Ramos (cell line): ENCODE measurements at regions not wholly inside any gene's neighbourhood (a gene's known extent, or its start where the extent isn't known, plus 50 kb on each side); places are given as distances from the start of the nearest gene placed in this dataset.

Experiments used
- in situ Hi-C: fragments of 300-500 bp; cut with MboI; formaldehyde crosslinking; loops from one replicate; pipeline ENCODE4 v1.14.3; 2022; ENCODE audit warnings: low sequenced_read_pairs; ENCODE audit not compliant: unreplicated experiment

GRCh38 chr5:135236228-135236907, 162.7 kb downstream of the MACROH2A1 start:
- in situ Hi-C loops, result no loop called here

DNA sequence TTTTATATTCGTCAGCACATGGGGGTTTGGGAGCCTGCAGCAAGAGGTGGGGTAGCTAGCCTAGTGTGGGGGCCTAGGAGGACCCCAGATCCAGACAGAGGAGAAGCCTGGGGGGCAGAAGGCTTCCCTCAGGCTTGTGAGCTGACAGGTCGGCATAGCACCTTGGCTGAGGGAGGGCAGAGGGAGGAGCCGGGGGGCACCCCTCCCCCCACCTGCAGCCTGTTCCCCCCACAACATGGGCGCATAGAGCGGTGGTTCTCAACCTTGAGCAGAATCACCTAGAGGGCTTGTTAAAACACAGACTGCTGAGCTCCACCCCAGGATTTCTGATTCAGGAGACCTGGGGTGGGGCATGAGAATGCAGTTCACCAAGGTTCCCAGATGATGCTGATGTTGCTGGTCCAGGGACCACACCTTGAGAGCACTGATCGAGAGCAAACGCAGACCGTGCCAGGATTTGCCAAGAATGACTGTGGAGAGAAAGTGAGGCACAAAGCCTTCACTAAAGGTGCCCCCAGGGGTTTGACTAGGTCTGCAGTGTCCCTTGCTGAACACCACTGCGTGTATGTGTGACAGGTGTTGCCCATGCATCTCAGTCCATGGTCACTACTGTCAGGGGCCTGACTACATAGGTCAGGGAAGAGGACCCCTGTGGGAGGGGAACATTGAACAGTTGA, 163.3 kb downstream of the MACROH2A1 start:
- in situ Hi-C loops, result no loop called here

DNA sequence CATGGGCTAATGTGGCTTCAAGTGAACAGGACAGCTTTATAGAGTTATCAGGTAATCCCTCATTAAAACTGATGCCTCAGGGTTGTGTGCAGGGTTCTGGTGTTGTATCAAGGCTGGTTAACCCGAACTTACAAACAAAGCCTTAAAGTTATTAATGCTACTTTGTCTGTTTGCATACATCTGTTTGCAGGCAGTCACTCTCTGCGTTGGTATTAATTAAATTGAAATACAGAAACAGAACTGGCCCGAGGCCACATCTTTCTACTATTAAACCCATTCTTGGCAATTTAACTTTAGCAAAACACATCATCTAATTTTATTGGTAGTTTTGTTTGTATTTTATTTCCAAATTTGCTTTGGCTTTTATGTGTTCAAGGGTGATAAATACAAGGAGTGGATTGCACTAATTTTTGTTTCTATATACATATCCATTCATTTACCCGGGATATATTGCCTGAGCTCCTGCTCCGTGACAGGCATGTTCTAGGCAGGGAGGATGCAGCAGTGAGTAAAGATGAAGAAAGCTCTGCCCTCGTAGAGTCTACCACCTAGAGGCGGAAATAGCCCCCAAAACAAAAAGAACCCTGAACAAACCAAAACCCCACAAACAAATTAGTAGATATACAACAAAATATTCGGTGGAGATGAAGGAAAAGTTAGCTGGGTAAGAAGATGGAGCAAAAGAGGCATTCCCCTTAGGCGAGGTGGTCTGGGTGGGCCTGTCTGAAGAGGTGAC, 164.2 kb downstream of the MACROH2A1 start:
- in situ Hi-C loops, result no loop called here

GRCh38 chr5:135234242-135234641, 164.8 kb downstream of the MACROH2A1 start:
- in situ Hi-C loops, result no loop called here

DNA sequence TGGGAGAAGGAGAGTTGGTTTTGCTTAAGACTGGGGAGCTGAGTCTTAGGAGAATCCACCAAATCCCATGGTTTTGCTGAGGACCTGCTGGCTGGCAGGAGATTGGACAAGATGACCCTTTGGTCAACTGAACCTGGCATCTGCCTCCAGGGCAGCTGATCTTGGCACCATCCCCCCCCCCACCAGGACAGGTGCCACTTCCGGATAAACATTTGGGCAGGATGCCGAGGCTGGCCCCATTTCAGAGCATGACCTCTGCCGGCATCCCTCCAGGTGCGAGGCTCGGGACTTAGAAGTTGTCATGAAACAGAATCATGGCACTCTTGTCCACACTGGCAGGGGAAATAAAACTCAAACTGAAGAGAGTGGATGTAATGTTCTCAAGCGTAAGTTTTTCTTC, 165.6 kb downstream of the MACROH2A1 start:
- in situ Hi-C loops, result no loop called here

DNA sequence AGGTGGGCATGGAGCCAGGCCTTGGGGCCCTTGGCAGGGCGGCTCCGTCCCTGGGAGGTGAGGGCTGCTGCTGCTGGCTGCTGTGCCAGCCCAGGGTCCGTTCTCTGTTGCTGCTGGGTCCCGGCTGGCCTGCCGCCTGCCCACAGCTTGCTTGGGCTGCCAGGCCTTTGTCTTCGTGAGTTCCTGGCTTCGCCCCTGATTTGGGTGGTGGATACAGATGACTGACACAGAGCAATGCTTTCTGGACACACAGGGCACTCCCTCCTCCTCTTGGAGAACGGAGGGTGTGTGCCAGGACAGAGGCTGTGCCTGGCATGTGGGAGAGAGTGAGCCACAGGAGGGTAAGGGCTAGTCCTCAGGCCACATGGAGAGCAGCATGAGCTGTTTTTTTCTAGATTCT, 166.1 kb downstream of the MACROH2A1 start:
- in situ Hi-C loops, result no loop called here

GRCh38 chr5:135231289-135231688, 167.7 kb downstream of the MACROH2A1 start:
- in situ Hi-C loops, result no loop called here

- in situ Hi-C loops, result no loop called here
Observed at GRCh38 chr5:135230251-135230925, 168.6 kb downstream of the MACROH2A1 start.

DNA sequence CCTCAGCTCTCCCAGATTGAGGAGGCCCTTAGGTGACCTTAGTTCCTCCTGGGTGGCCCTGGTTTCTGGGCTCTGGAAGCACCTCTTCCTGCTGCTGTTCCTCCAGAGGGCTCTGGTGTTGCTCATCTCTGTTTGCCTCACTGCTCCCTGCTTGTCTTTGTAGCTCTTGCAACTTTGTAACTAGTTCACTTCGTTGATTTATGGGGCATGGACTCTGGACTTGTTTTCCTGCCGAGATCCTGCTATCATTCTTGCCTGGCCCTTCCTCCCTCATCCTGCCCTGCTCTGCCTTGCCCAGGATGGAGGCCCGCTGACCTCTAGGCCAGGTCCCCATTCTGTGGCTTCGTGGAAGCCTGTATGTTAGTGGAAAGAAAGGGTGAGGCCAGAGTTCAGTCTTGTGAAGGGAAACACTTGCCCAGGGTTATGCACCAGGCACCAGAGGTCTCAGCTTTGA, 169.3 kb downstream of the MACROH2A1 start:
- in situ Hi-C loops, result no loop called here

DNA sequence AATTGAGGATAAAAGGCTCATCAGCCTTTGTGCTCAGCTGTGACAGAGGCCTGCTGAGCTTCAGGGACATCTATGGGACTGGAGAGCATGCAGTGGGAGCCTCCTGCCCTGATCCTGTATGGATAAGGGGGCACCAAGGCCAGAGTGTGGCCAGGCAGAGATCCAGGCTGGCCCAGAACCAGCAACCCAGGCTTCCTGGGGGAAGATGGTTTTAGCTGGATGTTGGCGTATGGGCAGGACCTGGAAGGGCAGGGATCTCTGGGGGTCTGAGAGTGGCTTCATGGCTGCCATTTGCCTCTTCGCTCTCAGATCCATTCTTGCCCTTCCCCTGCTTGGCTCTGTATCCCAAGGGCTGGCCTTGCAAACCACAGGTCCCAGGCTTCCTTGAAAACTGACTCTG, 169.9 kb downstream of the MACROH2A1 start:
- in situ Hi-C loops, result no loop called here

- in situ Hi-C loops, result no loop called here
Observed at GRCh38 chr5:135228222-135228621, 170.8 kb downstream of the MACROH2A1 start.

- in situ Hi-C loops, result no loop called here
Observed at GRCh38 chr5:135227064-135228022, 171.7 kb downstream of the MACROH2A1 start.

DNA sequence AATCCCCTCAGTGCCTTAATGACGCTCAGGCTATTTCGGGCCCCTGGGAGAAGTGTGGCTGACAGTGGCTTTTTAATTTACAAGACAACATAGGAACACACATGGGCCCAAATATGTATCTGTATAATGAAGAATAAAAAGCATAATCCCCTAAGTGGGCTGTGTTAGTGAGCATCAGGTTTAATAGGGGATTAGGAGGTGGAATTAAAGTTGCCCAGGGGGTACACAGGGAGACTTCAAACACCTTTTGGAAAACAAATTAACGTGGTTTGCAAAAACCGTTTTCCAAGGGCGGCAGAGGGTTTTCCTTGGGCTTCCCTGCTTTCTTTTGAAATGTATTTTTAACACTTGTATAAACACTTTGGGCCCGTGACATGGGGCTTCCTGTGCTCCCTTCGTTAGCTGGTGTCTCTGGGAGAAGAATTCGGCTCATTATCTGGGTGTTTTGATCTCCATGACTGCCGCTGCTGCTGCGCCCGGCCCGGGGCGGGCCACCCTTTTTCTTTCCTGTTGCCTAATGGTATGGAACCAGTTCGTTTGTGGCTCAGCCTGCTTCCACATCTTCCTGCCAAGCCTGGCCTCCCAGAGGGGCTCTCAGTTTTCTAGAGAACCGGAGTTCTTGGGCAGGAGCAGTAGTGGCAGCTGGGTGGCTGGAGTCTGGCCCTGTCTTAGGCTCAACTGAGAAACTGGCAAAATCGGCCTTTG, 173.0 kb downstream of the MACROH2A1 start:
- in situ Hi-C loops, result no loop called here

DNA sequence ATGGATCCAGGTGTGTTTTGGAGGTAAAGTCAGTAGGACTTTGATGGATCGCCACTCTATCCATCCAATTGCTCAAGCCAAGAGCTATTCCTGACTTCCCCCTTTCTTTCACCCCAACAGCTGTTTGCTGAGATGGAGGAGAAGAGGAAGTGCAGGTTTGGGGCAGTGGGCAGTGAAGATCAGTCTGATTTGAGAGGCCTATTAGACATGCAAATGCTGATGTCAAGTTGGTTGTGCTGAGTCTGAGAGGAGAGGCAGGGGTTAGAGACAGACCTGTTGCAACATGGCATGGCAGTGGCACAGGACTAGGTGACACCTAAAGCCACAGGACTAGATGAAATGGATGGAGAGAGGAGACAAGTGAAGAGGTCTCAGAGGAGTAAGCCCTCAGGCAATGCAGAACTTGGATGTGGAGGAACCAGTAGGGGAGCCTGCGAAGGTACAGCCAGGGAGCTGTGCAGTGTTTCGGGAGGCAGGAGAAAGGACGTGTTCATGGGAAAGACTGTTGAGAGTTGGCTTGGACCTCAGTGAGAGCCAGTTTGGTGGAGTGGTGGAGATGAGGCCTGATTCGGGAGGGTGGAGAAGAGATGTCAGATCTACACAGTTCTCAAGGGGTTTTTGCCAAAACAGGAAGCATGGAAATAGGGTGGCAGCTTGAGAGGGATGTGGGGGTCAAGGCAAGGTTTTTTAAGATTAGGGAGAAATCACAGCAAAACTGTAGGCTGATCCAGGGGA, 175.0 kb downstream of the MACROH2A1 start:
- in situ Hi-C loops, result no loop called here

DNA sequence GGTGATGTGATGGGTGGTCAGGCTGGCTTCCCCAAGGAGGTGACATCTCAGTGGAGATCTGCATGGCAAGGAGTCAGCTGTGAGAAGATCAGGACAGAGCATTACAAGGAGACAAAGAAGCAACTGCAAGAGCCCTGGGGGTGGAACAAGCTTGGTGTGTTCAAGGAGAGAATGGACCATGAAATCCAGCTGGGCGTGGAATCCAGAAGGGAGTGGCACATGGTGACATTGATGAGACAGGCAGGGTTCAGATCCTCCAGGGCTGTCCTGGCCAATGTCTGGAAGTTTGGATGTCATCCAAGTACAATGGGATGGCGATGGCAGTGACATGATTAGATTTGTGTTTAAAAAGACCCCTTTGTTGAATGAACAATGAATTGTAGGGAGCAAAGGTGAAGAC, 175.6 kb downstream of the MACROH2A1 start:
- in situ Hi-C loops, result no loop called here

- in situ Hi-C loops, result no loop called here
Observed at GRCh38 chr5:135222771-135223170, 176.3 kb downstream of the MACROH2A1 start.

- in situ Hi-C loops, result no loop called here
Observed at GRCh38 chr5:135222171-135222681, 176.8 kb downstream of the MACROH2A1 start.

DNA sequence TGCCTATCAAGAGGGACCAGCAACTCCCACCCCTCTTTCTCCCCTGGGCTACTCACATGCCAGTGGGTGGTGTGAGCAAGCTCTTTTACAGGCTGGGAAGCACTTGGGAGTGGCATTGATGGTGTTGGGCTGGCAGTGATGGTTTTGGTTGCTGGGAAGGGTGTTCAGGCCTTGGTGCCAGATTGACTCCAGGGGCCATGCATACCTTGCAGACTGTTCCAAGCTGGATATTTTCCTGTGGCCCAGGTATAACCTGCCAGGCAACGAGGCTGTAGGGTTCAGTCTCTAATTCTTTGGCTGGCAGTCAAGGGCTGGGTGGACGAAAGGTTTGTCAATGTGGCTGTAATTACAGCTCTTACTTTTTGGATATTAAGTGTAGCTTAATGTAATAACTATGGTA, 177.3 kb downstream of the MACROH2A1 start:
- in situ Hi-C loops, result no loop called here
